ENCODE measurements at regions not wholly inside any gene's neighbourhood (a gene's known extent, or its start where the extent isn't known, plus 50 kb on each side); places are given as distances from the start of the nearest gene placed in this dataset.

DNA sequence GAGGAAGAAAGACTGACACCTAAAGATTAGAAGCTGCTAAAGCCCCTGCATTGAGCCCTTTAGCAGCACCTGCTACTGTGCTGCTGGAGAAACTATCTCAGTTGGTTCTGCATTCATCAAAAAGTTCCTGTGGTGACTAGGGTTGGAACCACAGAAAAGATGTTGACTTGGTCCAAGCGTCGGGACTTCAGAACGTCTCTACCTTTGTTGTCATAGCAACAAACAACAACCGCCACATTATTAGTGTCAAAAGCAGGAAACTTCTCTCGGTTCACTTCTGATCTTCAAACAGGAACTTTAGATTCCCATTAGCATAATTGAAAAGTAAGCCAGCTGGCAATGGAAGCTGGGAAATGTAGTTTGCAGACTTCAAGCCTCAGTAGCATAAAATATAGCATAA lies 368.0 kb downstream of the SEC23A start:
- no peak for DNase-seq (ENCODE audit: low spot score)
- ChIA-PET CTCF (no interaction called here), POLR2A (ENCODE audit: low non-redundant PET) (no interaction called here)
- TF ChIP-seq, protein P1, sequence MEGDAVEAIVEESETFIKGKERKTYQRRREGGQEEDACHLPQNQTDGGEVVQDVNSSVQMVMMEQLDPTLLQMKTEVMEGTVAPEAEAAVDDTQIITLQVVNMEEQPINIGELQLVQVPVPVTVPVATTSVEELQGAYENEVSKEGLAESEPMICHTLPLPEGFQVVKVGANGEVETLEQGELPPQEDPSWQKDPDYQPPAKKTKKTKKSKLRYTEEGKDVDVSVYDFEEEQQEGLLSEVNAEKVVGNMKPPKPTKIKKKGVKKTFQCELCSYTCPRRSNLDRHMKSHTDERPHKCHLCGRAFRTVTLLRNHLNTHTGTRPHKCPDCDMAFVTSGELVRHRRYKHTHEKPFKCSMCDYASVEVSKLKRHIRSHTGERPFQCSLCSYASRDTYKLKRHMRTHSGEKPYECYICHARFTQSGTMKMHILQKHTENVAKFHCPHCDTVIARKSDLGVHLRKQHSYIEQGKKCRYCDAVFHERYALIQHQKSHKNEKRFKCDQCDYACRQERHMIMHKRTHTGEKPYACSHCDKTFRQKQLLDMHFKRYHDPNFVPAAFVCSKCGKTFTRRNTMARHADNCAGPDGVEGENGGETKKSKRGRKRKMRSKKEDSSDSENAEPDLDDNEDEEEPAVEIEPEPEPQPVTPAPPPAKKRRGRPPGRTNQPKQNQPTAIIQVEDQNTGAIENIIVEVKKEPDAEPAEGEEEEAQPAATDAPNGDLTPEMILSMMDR (conservative IDR thresholded peaks at IDR 0.05; ENCODE audit: low read depth): no peak
- H3K27ac ChIP-seq: no peak overlapping the region

DNA sequence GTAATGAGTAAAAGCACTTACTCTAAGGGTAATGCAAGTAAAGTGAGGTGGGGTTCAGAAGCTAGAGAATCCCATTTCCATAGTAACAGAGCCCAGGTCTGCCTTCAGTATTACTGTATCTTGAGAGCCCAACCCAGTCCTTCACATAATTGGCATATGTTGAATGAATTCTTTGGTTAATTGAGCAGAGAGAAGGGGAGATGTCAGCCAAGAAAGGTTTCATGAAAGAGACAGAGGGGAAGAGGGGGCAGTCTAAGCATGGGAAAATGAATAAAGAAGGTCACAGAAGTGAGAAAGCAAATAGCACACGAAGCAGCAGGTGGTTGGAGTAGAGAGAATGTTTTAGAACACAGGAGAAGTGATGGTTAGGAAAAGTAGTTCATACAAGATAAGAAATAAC lies 371.1 kb downstream of the SEC23A start:
- POLR2A ChIA-PET (ENCODE audit: low non-redundant PET): no interaction called here
- no peak for DNase-seq (ENCODE audit: low spot score)
- CTCF ChIA-PET: no interaction called here
- H3K27ac ChIP-seq: no peak overlapping the region
- TF ChIP-seq, protein P1 (conservative IDR thresholded peaks at IDR 0.05; ENCODE audit: low read depth): no peak

DNA sequence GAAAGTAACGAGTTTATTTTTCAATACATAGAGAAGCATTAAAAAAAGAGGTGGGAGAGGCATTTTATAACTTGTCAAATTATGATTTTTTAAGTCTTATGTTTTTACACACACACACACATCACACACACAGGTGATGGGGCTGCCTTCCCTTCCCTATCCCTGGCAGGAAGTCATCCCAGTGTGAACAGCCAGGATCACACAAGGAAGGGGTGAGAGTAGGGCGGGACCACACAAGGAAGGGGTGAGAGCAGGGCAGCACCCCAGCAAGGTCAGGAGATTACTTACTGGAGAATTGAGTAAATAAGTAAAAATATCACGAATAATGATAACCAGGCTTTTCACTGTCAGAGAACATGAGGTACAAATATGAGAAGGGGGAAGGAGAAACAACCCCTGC lies 372.6 kb downstream of the SEC23A start:
- ChIA-PET CTCF (interaction anchor here (0.7 kb wide), 1 partner anchor 137 kb away, joined by 3 read pairs; no protein-coding TSS in a partner anchor), POLR2A (ENCODE audit: low non-redundant PET) (no interaction called here)
- no peak for DNase-seq (ENCODE audit: low spot score)
- H3K27ac ChIP-seq: no peak overlapping the region
- TF ChIP-seq, protein P1 (conservative IDR thresholded peaks at IDR 0.05; ENCODE audit: low read depth): no peak

DNA sequence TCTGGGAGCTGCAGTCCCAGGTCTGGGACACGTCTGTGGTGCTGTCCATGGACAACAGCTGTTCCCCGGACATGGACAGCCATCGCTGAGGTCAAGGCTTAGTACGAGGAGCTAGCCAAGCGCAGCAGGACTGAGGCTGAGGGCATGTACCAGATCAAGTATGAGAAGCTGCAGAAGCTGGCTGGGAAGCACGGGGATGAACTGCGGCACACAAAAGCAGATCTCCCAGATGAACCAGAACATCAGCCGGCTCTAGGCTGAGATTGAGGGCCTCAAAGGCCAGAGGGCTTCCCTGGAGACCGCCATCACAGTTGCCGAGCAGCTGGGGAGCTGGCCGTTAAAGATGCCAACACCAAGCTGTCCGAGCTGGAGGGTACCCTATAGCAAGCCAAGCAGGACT lies 375.3 kb downstream of the SEC23A start:
- DNase-seq (ENCODE audit: low spot score): no peak
- CTCF ChIA-PET: no interaction called here
- no peak overlapping the region for H3K27ac ChIP-seq
- TF ChIP-seq, protein P1 (conservative IDR thresholded peaks at IDR 0.05; ENCODE audit: low read depth): no peak
- POLR2A ChIA-PET (ENCODE audit: low non-redundant PET): no interaction called here

DNA sequence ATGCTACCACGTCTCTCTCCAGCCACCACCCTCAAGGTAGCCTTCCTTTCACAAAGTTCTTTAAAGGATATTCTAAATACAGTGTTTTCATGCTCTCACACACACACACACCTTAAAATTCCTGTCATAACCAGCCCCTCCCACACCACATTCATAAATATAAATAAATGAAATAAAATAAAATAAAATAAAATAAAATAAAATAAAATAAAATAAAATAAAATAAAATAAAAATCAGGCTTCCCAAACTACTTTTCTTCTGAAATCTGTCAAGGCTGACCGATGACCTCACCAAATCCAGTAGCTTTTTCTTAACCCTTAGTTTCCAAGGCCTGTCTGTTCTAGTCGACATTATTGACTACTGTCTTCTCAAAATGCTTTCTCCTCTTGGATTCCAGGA lies 378.4 kb downstream of the SEC23A start:
- no peak overlapping the region for H3K27ac ChIP-seq
- ChIA-PET CTCF (no interaction called here), POLR2A (ENCODE audit: low non-redundant PET) (no interaction called here)
- no peak for DNase-seq (ENCODE audit: low spot score)
- TF ChIP-seq, protein P1 (conservative IDR thresholded peaks at IDR 0.05; ENCODE audit: low read depth): no peak

DNA sequence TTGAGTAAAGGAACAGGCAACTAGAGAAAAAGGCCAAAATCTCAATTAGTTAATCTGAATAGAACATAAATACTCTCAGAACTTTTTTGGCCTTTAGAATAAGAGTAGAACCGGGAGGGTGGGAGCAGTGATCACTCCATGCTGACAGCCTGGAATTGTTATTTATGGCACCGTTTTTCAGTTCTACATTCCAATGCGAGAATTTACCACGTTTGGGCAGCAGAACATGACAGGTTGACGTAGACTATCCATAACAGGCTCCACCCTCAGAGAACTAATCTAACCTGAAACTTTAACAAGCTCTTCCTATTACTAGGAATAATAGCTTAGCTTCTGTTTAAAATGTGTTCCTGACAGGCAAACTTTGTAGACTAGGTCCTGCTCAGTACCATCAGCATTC lies 379.1 kb downstream of the SEC23A start:
- ChIA-PET CTCF (no interaction called here), POLR2A (ENCODE audit: low non-redundant PET) (no interaction called here)
- DNase-seq (ENCODE audit: low spot score): no peak
- TF ChIP-seq, protein P1 (conservative IDR thresholded peaks at IDR 0.05; ENCODE audit: low read depth): no peak
- no peak overlapping the region for H3K27ac ChIP-seq

DNA sequence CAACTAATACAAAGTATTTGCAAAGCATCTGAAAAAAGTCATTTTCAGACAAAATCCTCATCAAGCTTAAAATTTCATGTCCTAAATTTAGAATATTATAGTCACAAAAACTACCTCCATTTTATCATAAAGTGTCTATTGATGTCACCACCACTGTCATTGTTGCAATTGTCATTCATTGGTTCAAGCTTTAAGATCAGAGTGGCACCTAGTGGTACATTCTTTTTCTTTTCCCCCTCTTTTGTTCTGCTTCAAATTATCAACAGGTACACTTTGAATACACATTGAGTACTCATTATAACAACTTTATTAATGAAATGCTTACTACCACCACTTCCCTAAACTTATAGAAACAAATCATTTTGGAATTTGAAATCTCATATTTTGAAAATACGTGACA lies 379.8 kb downstream of the SEC23A start:
- POLR2A ChIA-PET (ENCODE audit: low non-redundant PET): no interaction called here
- CTCF ChIA-PET: no interaction called here
- H3K27ac ChIP-seq: no peak overlapping the region
- TF ChIP-seq, protein P1 (conservative IDR thresholded peaks at IDR 0.05; ENCODE audit: low read depth): no peak
- DNase-seq (ENCODE audit: low spot score): no peak
